ENCODE measurements at regions not wholly inside any gene's neighbourhood (a gene's known extent, or its start where the extent isn't known, plus 50 kb on each side); places are given as distances from the start of the nearest gene placed in this dataset.
A peak's percentile ranks its signal among the peaks of the same experiment; 100 is the strongest.
"Not testable (repeated sequence)": the region's sequence is repeated elsewhere in the genome, so short reads cannot be mapped to it uniquely, and the experiment has no call there.

- DNase-seq = no peak
Observed at GRCh38 chr22:44574640-44575380, 76.8 kb upstream of the RTL6 start.

GRCh38 chr22:44574057-44574639 is 76.1 kb upstream of the RTL6 start:
- DNase-seq = no peak

DNA sequence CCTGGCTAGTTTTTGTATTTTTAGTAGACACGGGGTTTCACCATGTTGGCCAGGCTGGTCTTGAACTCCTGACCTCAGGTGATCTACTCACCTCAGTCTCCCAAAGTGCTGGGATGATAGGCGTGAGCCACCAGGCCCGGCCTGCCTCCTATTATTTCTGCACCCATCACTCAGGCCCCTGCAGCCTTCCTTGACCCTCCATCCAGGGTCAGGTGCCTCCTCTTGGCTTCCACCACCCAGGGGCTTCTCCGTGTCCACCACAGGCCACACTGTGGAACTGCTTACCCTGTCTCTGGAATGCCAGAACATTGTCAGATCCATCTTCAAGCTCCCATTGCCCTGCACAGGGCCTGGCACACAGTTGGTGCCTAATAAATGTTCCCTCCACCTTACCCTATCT is 75.4 kb upstream of the RTL6 start:
- DNase-seq = no peak

DNA sequence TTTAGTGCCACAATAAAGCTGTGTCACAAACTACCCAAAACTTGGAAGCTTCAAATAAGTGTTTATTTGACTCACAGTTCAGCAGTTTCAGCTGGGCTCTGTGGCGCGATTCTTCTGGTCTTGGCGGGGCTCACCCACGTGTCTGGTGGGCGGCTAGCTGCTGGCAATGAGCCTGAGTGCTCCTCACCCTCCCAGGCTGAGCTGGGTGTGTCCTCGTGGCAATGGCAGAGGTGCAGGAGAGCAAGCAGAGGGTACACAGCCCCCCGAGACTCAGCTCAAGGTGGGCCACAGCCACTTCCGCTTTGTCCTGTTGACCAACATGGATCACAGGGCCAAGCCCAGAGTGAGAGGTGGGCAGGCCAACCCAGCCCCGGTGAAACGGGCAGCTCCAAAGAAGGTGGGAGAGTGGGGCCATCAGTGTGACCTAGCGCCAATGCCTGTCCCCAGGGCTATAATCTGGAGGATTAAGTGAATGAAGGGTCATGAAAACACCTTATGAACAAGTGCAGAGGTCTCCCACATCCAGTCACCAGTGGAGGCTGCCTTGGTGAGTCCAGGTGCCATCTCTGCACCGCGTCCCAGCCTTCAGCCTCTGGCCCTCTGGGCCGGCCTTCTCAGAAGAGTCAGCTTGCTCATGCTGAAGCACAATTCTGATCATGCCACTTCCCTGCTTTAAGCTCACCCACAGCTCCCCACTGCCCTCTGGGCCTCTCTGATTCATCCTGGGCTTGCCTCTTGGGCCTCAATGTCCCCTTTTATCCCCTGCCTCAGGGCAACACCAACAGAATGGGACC is 74.6 kb upstream of the RTL6 start:
- no peak for DNase-seq

DNA sequence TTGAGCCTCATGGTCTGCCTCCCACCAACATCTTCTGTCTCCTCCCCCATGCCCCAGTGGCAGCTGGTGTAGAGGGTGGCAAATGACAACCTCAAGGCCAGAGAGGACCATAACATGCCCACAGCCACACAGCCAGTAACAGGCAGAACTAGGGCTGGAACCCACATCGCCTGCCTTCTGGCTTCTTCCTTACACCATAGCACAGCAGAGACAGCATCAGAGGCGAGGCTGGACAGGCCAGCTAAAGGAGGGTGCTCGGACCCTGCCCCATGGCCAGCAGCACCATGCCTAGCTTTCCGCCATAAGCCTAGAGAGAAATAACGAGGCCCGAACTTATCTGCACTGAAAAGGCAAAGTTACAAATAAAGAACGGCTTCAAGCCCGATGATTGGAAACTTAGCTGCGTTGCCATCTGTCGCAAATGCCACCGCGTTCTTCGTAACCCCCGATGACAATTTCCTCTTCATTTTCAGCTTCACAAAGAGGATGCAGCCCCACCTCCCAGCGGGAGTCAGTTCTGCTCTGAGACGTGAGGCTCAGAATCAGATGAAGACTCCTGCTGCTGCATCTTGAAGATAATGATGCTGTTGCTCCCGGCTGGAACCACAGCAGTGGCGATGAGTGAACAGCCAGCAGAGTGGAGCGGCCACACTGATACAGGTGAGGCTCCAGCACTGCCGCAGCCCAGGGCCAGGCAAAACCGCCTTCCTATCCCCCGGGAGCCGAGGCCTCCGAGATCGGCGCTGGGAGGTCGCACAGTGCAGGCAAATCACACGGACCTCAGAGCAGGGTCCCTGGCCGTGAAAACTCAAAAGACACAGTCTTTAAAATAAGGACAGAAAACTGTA is 73.8 kb upstream of the RTL6 start:
- no peak for DNase-seq

GRCh38 chr22:44570476-44571445 is 72.7 kb upstream of the RTL6 start:
- DNase-seq = no peak

DNA sequence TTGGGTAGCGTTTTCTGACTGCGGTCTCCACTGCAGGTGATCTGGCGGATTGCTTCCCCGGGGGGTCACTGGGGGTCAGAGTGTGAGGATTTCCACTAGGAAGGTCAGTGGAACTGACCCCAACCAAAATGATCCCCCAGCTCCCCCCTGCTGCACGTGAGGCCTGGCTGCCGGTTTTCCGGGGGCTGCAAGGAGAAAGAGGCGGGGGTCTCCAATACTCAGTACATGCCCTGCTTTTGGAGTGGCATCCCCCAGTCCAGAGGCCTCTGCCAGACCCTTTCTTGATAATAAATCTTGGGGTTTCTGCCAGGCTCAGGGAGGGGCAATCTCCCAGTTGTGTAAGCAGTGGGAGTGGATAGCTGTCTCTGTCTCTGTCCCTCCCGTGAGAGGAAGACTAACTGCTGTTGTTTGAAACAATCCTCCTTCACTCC is 71.5 kb upstream of the RTL6 start:
- no peak for DNase-seq

GRCh38 chr22:44567846-44568493 is 69.9 kb upstream of the RTL6 start:
- peak; percentile 6 for DNase-seq

DNA sequence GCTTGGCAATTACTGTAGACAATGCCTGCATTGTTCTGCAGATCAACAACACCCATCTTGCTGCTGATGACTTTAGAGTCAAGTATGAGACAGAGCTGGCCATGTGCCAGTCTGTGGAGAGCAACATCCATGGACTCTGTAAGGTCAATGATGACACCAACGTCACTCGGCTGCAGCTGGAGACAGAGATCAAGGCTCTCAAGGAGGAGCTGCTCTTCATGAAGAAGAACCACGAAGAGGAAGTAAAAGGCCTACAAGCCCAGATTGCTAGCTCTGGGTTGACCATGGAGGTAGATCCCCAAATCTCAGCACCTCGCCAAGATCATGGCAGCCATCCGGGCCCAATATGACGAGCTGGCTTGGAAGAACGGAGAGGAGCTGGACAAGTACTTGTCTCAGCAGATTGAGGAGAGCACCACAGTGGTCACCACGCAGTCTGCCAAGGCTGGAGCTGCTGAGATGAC is 69.4 kb upstream of the RTL6 start:
- DNase-seq = not testable (repeated sequence)

GRCh38 chr22:44566911-44567310 is 68.9 kb upstream of the RTL6 start:
- DNase-seq = no peak

- not testable (repeated sequence) for DNase-seq
Observed at GRCh38 chr22:44562651-44563050, 64.6 kb upstream of the RTL6 start.

GRCh38 chr22:44561139-44561840 is 63.3 kb upstream of the RTL6 start:
- DNase-seq = no peak

DNA sequence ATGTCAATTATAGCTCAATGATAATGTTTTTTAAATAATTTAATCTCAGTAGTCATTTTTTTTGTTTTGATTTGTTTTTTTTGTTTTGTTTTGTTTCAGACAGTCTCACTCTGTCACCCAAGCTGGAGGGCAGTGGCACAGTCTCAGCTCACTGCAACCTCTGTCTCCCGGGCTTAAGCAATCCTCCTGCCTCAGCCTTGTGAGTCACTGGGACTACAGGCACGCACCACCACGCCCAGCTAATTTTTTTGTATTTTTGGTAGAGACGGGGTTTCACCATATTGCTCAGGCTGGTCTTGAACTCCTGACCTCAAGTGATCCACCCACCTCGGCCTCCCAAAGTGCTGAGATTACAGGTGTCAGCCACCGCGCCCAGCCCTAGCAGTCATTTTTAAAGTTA is 60.6 kb upstream of the RTL6 start:
- DNase-seq = not testable (repeated sequence)

- DNase-seq = not testable (repeated sequence)
Observed at GRCh38 chr22:44557872-44558271, 59.8 kb upstream of the RTL6 start.

DNA sequence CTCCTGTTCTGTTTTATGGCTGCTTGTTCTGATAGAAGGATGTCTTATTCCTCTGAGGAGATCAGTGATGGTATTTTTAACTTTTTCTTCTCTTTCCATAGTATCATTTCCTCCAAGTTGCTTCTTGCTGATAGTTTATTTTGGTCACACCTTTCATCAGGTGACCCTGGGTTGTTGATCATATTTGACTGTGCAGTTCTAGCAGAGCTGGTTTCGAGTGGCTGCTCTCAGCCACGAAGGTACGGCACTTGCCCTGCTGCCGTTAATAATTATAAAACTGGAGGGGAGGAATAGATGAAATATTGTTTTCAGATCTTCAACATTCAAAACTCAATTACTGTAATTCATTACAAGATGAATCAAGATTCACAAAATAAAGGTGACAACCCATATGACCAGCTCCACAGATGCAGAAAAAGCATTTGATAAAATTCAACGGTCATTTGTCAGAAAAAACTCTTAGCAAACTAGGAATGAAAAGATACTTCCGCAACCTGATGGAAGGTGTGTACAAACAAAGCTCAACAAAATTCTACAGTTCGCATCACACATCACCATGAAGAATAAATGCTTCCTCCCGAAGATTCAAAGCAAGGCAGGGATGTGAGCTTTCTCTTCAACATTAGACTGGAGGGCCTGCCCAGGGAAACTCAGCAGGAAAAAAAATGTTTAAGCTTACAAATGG is 59.2 kb upstream of the RTL6 start:
- no peak for DNase-seq

DNA sequence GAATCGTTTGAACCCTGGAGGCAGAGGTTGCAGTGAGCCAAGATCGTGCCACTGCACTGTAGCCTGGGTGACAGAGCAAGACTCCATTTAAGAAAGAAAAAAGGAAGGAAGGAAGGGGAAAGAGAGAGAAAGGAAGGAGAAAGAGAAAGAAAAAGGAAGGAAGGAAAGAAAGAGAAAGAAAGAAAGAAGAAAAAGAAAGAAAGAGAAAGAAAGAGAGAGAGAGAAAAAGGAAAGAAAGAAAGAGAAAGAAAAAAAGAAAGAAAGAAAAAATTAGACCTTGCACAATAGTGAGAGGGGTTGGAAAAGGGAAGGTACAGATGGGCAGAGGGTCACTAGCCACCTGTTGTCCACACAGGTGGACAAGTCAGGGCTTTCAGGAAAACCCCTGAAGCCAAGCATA is 57.6 kb upstream of the RTL6 start:
- no peak for DNase-seq

DNA sequence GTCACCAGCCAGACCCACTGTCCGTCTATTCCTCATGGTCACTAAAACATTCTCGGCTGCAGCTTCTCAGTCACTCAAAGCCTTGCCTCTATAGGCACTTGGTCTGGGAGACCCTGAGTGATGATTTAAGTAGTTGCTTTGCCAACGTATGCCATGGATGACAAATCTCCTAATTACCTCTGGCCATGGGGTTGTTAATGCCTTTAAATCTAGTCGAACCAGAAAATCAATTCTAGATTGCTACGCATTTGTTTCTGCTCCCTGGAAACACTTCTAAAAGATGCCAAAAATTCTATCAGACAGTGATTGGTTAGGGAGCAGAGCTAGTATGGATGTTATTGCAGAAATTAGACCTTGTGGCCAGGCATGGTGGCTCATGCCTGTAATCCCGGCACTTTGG is 57.0 kb upstream of the RTL6 start:
- DNase-seq = no peak

DNA sequence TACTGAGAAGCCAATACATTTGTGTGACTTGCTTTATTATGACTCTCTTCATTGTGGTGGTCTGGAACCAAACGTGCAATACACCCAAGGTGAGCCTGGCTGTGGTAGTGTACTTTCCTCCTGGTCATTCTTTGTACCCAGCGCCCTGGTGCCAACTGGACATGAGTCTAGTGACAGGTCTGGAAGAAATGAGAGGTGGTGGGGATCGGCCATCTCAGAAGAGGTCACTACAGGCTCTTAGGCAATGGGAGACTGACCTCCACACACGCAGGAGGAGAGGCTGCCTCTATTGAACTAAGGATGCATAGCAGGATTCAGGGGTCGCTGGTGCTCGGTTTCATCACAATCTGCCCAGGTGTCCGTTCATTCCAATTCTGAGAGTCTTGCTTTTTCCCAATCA is 56.4 kb upstream of the RTL6 start:
- no peak for DNase-seq

DNA sequence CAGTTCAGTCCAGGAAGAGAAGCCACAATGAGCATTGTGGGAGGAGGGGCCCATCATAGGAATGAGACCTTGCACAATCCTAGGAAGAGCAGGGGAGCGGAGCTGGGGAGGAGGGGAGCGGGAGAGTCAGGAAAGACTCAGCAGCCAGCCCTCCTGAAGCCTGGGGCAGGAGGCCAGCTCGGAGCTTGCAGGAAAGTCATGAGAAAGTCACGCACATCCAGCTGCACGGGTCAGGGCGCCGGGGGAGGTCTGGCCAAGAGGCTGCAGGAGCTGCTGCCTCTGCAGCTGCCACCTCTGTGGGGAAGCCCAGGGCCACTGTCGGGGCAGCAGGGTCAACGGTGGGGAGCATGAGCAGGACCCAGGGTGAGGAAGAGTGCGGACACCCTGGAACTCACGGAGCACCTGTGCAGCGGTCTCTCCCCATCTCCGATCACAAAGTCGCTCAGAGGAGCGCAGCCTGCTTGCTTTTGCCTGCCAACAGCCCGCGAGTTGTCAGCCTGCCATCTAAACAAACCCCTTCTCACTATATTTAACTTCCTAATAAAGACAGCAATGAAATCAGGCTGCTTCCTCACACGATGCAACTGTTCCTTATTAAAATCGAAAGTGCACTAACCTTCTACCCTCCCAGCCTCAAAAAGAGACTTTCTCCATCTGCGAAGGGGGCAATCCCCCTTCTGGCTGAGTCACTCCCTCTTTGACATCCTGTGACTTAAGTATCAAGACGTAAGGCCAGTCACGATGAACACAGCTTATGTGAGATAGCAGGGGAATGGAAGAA is 52.9 kb upstream of the RTL6 start:
- DNase-seq = peak; percentile 3

All from NCI-H1092 treated with DMSO at 0.1 percent for 48 hours (cell line).